ENCODE measurements at regions not wholly inside any gene's neighbourhood (a gene's known extent, or its start where the extent isn't known, plus 50 kb on each side); places are given as distances from the start of the nearest gene placed in this dataset.

- DNase-seq (ENCODE audit: low read depth): no peak
Observed at GRCh38 chr6:54710456-54710855, 136.1 kb upstream of the FAM83B start.

GRCh38 chr6:54716010-54716409 lies 130.6 kb upstream of the FAM83B start:
- DNase-seq (ENCODE audit: low read depth): no peak

- DNase-seq (ENCODE audit: low read depth): no peak
Observed at GRCh38 chr6:54716877-54717276, 129.7 kb upstream of the FAM83B start.

- DNase-seq (ENCODE audit: low read depth): peak; percentile 41
Observed at GRCh38 chr6:54717849-54718455, 128.6 kb upstream of the FAM83B start.

GRCh38 chr6:54718541-54719023 lies 128.0 kb upstream of the FAM83B start:
- no peak for DNase-seq (ENCODE audit: low read depth)

- DNase-seq (ENCODE audit: low read depth): no peak
Observed at GRCh38 chr6:54719131-54719530, 127.4 kb upstream of the FAM83B start.

- DNase-seq (ENCODE audit: low read depth): no peak
Observed at GRCh38 chr6:54719633-54720032, 126.9 kb upstream of the FAM83B start.

GRCh38 chr6:54722328-54722727 lies 124.2 kb upstream of the FAM83B start:
- DNase-seq (ENCODE audit: low read depth): no peak

GRCh38 chr6:54729716-54730115 lies 116.9 kb upstream of the FAM83B start:
- DNase-seq (ENCODE audit: low read depth): no peak

GRCh38 chr6:54730767-54731630 lies 115.6 kb upstream of the FAM83B start:
- no peak for DNase-seq (ENCODE audit: low read depth)

- DNase-seq (ENCODE audit: low read depth): peak; percentile 33
Observed at GRCh38 chr6:54737247-54737646, 109.3 kb upstream of the FAM83B start.

GRCh38 chr6:54747955-54748354 lies 98.6 kb upstream of the FAM83B start:
- DNase-seq (ENCODE audit: low read depth): no peak

GRCh38 chr6:54754406-54754805 lies 92.2 kb upstream of the FAM83B start:
- no peak for DNase-seq (ENCODE audit: low read depth)

- no peak for DNase-seq (ENCODE audit: low read depth)
Observed at GRCh38 chr6:54758340-54758739, 88.2 kb upstream of the FAM83B start.

- no peak for DNase-seq (ENCODE audit: low read depth)
Observed at GRCh38 chr6:54768494-54768893, 78.1 kb upstream of the FAM83B start.

- DNase-seq (ENCODE audit: low read depth): no peak
Observed at GRCh38 chr6:54770328-54770727, 76.2 kb upstream of the FAM83B start.

- DNase-seq (ENCODE audit: low read depth): no peak
Observed at GRCh38 chr6:54771968-54772367, 74.6 kb upstream of the FAM83B start.

GRCh38 chr6:54772610-54773009 lies 74.0 kb upstream of the FAM83B start:
- DNase-seq (ENCODE audit: low read depth): no peak

GRCh38 chr6:54775576-54775975 lies 71.0 kb upstream of the FAM83B start:
- DNase-seq (ENCODE audit: low read depth): no peak

- DNase-seq (ENCODE audit: low read depth): no peak
Observed at GRCh38 chr6:54776891-54777290, 69.7 kb upstream of the FAM83B start.

- no peak for DNase-seq (ENCODE audit: low read depth)
Observed at GRCh38 chr6:54778731-54779130, 67.8 kb upstream of the FAM83B start.

- DNase-seq (ENCODE audit: low read depth): peak; percentile 2
Observed at GRCh38 chr6:54784011-54784410, 62.6 kb upstream of the FAM83B start.

- DNase-seq (ENCODE audit: low read depth): no peak
Observed at GRCh38 chr6:54786154-54786553, 60.4 kb upstream of the FAM83B start.

Measured in HT1080 (cell line).